Uterus (tissue), 2 donors: ENCODE measurements at regions not wholly inside any gene's neighbourhood (a gene's known extent, or its start where the extent isn't known, plus 50 kb on each side); places are given as distances from the start of the nearest gene placed in this dataset.

Experiments used
- CTCF ChIP-seq, 4 experiments: fragments of 200-600 bp in 2 of 4; fragments of 450-650 bp in 2 of 4; sonication (generic) in 2 of 4; IDR thresholded peaks; one replicate each; pipeline ENCODE4 v1.5.1; 2016 to 2019; ENCODE audit warnings: antibody characterized with exemption in 4 of 4, mild to moderate bottlenecking in 2 of 4, moderate library complexity in 1 of 4
- POLR2A ChIP-seq, 2 donors: fragments of 450-650 bp; IDR thresholded peaks; one replicate each; pipeline ENCODE4 v1.6.1; 2016; ENCODE audit warnings: antibody characterized with exemption in 2 of 2, mild to moderate bottlenecking in 1 of 2, moderate library complexity in 1 of 2

- TF ChIP-seq POLR2A (IDR thresholded peaks at IDR 0.05) (no peak), CTCF (IDR thresholded peaks at IDR 0.05) (no peak)
These were observed 85.6 kb downstream of the NKX6-1 start for GRCh38 chr4:84413480-84413879.
